Amniotic epithelial cell (primary cell): ENCODE measurements at regions not wholly inside any gene's neighbourhood (a gene's known extent, or its start where the extent isn't known, plus 50 kb on each side); places are given as distances from the start of the nearest gene placed in this dataset.

Experiments
- DNase-seq: peaks from one replicate; pipeline ENCODE4 v3.0.0-alpha.2; 2010; ENCODE audit warnings: low read depth

DNA sequence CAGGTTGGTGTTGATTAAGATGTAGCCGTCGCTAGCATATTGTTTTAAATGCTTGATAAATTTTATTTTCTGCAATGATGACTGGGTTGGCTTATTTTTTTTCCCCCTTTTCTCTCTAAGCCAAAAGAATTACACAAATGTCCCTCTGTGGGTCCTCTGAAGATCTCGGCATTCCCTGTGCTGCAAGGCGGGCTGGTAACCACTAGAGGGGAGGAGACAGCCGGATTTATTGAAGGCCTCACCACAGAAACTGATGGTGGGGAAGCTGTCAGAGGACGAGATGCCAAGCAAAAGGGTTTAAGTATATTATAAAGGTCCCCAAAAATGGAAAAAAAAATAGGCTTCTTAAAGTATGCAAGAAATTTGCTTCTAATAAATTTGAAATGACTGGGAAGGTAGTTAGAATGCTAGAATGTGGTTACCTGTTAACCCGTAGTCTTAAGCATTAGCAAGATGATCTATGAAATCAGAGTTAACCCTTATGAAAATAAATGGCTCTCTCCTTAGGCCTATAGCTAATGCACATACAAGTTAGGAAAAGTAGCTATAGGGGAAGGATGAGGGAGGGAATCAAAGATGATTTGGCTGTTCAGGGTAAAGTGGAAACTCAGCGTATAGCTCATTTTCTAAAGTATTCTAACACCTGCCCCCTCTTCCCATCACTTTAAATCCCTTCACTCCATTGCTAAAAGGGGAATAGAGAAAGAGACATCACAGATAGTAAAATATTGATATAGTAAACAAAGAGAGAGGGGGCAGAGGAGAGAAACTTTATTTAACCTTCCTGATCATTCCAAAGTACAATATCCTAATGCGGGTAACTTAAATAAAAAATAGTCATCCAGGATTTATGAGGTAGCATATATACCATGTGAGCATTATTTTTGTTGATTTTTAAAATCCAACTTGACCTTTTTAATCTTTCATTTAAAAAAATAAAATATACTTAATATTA, 894.5 kb upstream of the POU3F3 start:
- DNase-seq = no peak

DNA sequence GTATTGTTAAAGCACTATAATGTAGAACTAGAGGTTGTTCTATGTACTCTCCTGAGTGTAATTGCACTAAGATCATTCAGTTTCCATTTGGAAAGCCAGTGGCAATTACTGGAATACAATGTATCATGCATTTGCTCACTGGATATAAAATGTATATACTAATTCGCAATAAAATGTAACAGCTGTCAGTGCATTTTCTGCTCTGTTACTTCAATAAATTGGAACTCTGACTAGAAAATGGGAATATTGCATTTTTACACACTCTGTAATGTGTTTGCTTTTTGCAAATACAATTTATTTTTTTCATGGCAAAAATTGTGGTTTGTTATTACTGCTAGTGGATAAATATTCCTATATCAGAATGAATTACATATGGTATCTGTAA, 893.8 kb upstream of the POU3F3 start:
- DNase-seq = no peak

DNA sequence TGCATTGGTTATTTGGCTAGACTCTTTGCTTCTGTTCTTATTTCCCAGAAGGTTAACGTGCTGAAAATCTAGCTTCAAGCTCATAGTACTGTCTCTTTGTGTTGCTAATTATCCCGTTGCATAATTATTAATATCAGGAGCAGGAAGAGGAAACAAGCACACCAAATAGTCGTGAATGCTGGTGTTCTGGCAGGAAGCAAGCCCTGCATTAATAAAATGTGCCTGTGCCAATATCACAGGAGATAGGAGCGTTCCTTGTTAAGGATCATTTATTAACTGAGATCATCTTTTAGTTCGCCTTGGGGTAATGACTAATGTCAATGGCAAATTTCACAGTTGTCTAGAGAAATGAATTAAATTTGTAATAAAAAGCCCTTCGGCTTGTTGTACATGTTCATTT, 893.0 kb upstream of the POU3F3 start:
- no peak for DNase-seq

DNA sequence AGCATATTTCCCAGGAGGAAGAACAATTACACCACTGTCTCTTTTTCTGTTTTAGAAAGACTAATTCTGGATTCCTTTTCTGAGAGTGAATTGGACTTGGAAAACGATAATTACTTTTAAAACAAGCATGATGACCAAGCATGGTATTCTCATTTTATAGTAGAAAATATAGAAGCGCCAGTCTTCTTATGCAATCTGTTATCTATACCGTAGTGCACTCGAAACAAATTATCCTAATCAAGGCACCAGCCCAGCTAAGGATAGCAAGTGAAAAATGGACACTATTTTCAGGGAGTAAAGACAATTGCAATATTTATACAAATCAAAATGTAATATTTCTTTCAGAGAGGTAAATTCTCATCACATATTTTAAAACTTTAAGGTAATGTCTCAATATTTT, 892.1 kb upstream of the POU3F3 start:
- no peak for DNase-seq

DNA sequence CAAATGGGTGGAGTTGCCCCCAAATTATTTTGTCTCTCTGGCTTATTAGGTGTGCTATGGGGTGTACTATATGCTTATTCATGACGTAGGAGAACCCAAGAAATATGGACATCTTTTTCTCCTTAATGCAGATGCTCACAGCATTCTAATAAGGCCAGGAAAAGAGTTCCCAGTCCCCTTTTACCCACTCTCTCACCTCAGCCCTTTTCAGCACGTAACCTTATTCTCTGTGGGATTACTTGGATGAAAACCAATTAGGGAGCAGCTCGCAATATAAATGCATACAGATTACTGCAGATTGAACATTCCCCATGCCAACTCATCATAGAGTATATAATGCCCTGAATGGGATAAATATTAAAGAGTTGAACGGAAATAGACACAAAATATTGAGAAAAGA, 891.2 kb upstream of the POU3F3 start:
- no peak for DNase-seq

DNA sequence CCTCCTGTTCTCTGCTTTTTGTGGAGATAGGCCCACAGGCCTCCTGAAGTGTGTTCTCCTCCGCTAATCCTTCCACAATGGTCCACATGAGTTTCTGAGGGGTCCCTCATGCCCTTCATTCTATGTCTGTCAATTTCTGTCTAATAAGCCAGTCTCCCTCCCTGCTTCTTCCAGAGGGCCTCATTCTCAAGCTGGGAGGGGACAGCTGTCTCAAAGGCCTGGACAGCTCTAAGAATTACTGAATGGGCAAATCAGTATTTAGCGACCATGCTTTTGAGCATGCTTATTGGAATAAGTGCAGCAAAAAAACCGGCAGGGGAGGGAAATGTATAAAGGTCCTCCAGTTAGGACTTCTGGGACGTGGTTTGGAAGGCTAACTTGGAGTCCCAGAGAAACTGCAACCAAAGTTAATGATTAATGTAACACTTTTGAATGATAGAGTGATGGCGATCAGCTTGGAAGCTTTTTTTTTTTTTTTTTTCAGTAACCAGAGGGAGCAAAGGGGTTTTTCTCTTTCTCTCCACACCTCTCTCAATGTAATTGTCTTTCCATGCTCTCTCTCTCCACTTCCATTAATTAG, 890.7 kb upstream of the POU3F3 start:
- no peak for DNase-seq

DNA sequence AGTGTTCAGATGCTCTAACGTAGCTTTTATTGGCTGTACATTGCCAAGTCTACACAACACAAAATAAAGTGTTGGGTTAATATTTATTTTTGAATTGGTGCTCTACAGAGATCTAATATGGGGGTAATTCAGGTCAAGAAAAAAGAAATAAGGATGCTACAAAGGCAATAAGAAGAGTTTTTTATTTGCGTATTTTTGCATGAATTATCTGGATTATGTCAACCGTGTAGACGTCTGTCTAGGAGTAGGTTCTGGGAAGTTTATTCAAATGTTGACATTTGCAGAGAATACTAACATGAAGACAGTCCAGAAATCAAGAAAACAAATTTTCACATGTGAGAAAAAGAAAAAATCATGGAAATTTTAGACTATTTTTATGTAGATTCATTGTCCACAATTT, 876.7 kb upstream of the POU3F3 start:
- no peak for DNase-seq

DNA sequence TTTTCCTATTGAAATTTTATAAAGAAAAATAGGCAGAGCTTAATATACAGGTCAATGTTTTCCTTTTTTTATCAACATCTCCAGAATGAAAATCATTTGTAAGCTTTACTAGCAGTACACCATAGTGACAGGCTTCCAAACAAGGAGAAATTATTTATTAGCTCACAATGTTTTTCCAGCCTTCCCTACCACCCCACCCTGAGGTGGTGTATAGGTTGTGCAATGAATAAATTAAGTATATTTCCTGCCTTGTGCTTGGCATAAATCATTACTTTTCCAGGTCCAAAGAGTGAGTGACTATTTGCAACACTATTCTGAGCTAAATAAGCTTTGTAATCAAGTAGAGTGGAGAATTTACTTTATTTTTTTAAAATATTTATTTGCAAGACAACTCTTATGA, 876.2 kb upstream of the POU3F3 start:
- no peak for DNase-seq

DNA sequence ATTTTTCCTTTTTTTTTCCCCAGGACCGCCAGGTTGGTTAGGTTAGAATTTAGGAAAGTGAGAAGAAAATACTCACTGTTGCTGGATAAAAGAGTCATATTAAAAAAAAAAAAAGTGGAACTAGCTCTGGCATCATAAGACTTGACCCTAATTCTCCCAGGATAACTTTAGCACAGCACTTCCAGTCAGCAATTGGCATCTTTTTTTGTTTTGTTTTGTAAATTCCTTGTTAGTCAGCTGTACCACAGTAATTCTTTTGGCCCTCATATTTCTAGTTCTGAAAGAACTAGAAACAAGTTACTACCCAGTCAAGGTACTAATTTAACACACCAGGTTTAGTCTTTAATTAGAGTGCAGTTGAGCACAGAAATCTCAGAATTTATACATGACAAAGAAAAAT, 873.5 kb upstream of the POU3F3 start:
- no peak for DNase-seq

DNA sequence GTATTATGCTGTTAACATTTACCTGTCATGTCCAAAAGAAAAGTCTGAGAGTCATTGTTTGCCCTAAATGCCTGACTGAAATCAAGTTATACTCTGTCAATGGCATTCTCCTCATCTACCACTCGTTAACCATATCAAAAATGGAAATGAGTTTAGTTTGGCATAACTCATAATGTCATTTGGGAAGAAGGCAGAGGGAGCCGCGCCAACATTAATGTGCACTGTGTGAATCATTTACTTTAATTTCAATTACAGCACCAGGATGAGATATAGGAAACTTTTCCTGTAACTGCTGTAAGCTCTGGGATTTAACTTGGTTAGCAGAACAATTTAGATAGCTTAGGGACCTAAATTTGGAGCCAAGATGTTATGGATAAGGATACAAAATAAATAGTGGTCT, 871.2 kb upstream of the POU3F3 start:
- DNase-seq = no peak

DNA sequence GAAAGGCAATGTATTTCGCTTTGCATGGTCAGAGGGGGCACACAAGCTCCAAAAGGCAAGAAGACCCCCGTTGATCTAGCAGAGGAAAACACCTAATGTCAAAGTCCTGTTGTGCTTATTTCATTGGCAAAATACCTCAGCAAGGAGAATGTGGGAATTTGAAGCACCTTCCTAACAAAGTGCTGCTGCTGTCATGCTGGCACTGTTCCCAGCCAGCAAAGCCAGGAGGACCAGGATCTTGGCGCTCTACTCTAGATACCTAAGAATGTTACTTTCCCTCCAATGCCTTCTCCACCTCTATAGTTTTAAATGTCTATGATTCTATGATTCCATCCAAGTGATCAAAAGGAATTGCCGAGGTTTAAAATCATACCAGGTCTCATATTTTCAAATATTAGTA, 867.9 kb upstream of the POU3F3 start:
- no peak for DNase-seq

DNA sequence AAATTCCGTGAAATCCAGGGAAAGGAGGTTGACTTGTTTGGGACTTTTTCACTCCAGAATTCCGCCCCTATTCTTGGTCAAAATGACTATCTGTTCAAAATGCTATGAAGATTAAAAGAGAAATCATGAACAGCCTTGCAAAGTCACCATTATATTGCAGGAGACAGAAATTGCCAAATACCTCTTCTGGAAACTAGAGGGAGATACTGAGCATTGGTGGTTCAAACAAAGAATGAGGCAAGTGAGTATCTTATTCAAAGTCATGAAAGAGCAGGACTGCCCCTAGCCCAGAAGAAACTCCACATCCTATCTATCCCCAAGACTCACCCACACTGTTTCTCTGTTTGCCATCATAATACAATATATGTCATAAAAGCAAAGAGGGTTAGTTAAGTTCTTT, 862.3 kb upstream of the POU3F3 start:
- DNase-seq = no peak

DNA sequence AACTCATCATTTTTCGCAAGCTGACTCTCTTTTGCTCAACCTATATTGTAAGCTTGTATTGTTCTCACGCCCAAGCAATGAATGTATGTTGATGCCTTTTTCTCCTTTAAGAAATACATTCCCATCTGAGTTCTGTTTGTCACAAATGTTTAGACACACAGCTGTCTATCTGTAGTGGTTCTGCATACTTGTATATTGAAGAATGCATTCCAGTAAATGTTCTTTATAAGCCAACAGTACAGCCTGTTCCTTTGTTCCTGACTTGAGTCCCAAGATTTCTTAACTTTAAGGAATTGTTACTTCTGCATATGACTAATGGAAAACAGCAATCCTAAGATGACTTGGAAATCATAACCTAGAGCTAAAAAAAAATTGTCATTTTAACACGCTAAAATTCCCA, 849.1 kb upstream of the POU3F3 start:
- DNase-seq = no peak

DNA sequence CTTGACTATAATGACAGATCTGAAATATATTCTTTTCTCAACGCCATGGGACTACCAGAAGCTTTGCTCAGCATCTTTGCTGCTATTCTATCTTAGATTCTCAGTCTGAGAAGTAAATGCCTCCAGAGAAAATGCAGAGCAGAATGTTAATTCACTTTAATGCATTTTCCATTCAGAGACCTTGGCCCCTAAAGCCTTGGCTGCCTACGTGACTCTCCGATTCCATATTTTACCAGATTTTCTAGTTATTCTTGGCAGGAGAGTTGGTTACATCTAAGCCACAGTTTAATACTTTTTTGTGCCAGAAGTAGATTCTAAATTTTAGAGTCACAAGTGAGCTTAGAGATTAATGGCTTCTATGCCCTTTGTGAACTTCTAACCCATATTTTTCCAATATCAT, 837.1 kb upstream of the POU3F3 start:
- no peak for DNase-seq

DNA sequence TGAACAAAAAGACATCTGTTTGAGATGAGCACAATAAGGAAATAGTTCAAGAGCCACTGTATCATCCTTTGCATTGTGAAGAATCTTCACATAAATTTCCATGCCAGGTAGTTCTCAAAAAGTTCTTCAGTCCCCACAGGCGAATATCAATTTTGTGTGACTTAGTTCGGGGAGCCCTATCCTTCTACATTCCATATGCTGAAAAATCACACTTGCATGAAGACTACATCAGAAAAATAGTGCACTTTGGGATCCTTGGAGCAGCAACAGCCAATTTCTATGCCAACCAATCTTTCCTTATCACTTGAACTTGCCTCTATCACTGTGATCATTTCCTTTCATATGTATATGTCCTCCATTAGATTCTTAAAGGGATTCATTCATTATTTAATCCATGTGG, 830.6 kb upstream of the POU3F3 start:
- DNase-seq = no peak

DNA sequence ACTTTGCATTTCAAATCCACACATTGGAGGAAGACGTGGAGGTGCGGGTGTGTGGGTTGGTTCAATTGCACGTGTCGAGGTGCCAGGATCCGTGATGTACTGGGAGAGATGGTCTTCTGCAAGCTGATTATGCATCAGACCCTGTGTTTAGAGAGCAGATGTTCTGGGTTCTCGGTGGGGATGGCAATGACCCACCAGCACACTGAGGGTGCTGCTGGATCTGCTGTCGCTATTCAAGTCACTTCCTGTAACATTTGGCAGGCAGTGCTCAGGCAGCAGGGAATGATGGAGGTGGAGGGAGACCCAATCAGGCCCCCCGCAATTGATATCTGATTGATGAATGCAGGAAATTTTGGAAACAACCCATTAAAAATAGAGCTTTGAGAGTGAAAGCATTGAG, 830.1 kb upstream of the POU3F3 start:
- no peak for DNase-seq

DNA sequence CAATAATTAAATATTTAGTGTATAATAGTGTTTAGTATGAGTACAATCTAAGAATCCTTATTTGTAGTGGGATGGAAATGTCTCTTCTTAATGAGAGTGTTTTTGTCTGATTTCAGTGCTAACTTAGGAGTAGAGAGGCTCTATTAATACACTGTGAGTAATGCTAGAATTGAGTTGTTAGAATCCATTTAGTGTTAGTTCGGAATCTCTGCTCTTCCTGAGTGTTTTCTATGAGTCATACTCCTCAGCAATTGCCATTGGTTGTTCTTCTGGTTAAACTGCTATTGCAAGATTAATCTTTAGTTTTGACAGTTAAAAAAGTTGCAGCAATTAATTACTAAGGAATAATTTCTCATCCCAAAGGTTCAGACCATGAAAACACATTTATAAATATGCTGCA, 828.6 kb upstream of the POU3F3 start:
- DNase-seq = no peak

DNA sequence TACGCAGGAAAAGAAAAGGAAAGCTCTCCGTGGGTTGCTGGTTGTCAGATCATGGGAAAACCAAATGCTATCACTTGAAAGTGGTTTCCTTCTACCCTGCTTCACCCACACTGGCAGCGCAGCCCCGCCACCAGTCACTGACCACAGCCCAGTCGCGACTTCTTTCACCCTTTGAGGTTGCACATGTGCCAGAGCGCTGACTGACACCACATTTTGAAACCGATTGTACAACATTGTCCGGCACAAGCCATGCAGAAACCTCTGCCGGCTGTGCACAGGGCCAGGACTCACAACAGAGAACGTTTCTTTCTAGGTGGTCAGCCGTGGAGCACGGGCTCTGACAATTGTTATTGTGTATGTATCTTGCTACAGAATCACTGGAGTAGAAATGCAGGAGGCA, 827.2 kb upstream of the POU3F3 start:
- DNase-seq = no peak

DNA sequence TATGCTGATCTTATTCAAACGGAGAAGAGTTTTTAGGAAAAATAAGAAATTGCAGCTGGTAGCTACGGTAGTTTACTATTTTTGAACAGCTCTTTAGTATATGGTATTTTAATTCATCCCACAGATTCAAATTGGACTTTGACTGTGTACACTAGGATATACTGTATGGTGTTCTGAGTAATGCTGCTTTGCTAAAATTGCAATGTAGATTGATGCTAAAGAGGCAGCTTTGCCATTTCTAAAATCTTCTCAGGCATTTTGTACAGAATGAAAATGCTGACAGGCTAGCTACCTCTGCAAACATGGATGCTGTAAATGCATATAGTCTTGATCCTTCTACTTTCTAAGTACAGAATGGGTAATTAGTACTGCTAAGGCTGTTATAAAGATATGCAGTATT, 826.6 kb upstream of the POU3F3 start:
- DNase-seq = no peak

DNA sequence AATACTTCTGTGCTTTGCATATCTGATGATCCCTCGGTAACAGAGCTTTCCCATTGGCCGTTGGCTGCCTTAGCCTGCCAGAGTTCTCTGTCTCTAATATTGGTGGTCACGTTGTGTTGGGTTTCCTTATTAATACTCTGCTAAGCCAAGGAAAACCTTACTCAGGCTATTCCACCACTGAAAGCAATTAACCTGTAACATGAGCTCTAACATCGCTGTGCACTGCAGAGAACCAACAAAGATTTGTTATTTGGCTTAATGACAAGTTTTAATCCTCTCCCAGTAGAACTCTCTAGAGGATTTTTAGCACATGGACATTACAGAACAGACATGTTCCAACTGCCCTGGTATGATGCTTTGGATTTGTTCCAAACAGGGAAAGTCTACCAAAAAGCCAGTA, 825.9 kb upstream of the POU3F3 start:
- DNase-seq = no peak

DNA sequence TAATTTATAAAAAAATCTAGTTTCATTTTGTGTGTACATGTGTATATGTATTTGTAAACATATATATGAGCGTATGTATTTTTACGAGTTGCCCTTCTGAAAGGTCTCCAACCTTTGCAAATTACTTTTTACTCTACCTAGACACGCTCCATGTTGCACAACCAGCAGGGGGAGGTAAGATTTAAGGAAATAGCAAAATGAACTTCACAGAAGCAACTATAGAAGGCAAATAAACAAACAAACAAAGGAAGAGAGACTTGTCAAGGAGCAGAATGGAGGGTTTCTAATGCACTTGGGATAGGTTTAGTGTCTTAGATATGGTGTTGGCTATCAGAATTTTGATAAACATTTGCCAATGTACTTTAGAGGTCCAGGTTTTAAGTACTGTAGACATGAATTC, 820.5 kb upstream of the POU3F3 start:
- no peak for DNase-seq

DNA sequence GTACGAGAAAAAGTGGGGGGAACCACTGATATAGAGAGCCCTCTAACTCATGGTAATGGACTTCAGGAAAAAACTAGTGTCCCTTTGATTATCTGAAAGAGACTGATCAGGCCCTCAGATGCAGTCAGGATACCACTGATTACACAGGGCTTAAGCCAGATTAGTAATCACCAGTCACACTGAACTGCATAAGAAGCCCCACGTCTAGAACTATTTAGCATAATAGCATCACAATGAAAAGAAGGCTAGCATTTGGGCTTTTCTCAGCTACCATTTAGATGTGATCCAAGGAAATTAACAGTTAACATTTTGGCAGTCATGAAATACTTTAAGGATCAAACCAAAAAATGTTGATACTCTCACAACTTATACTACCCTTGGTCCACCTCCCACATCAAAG, 813.1 kb upstream of the POU3F3 start:
- no peak for DNase-seq

DNA sequence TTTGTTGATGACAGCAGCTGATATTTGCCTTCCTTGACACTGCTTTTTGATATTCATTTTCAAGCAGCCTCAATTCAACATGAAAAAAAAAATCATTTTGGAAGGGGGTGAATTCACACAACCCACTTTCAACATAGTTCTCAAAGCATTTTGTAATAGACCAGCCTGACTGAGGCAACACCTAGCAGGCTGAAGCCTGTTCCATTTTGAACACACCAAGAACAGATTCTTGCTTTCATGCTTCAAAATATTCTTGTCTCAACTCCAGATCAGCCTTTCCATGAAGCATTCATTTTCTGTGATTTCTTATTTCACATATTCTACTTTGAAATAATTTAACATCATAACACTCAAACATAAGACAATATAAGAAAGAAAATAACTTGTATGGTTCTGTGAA, 812.6 kb upstream of the POU3F3 start:
- DNase-seq = no peak

DNA sequence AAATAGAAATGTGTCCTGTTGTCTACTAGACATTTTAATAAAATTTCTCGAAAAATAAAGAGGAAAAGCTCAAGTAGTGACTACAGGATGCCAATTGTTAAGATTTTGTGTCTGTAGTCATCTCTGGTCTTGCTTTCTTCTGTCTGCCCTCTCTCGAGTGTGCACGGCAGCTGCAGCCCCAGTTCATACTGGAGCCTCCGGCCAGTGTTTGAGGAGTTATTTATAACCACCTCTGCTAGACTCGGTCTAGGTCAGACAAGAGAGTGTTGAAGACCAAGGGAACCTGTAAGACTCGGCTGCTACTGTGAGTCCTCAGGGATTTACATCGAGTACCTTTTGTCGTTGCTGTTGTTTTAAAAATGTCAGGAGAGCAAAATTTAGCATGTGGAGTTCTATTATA, 810.1 kb upstream of the POU3F3 start:
- no peak for DNase-seq
